Neural cell (in vitro differentiated cells): ENCODE measurements at regions not wholly inside any gene's neighbourhood (a gene's known extent, or its start where the extent isn't known, plus 50 kb on each side); places are given as distances from the start of the nearest gene placed in this dataset.

Source experiments
- CTCF ChIP-seq: fragments of 450-650 bp; IDR thresholded peaks from 2 replicates; pipeline ENCODE4 v1.5.1; 2014; ENCODE audit warnings: antibody characterized with exemption, mild to moderate bottlenecking, moderate library complexity; ENCODE audit not compliant: poor library complexity, severe bottlenecking
- EP300 ChIP-seq: fragments of 450-650 bp; conservative IDR thresholded peaks from 2 replicates; pipeline ENCODE4 v1.6.1; 2014; ENCODE audit warnings: antibody characterized with exemption, mild to moderate bottlenecking, moderate library complexity; ENCODE audit not compliant: poor library complexity, severe bottlenecking
- EZH2 ChIP-seq: fragments of 200-600, 300-800 bp; shearing (Covaris generic), sonication (generic); IDR thresholded peaks from 2 replicates; pipeline ENCODE4 v1.6.1; 2014; ENCODE audit warnings: antibody characterized with exemption, low read length, borderline replicate concordance, mild to moderate bottlenecking; ENCODE audit not compliant: insufficient read depth, poor library complexity, severe bottlenecking
- POLR2AphosphoS5 ChIP-seq: IDR thresholded peaks from 2 replicates; pipeline ENCODE4 v1.6.1; 2012
- RAD21 ChIP-seq: fragments of 450-650 bp; conservative IDR thresholded peaks from 2 replicates; pipeline ENCODE4 v1.6.1; 2014; ENCODE audit warnings: antibody characterized with exemption, mild to moderate bottlenecking, moderate library complexity
- REST ChIP-seq: IDR thresholded peaks from 2 replicates; pipeline ENCODE4 v1.6.1; 2012; ENCODE audit warnings: borderline replicate concordance

GRCh38 chr4:22048323-22048722, 99.8 kb upstream of the KCNIP4 start:
- TF ChIP-seq CTCF (no peak), EZH2 (no peak), POLR2AphosphoS5 (no peak), RAD21 (no peak), REST (no peak), EP300 (no peak)
